Ramos (cell line): ENCODE measurements at regions not wholly inside any gene's neighbourhood (a gene's known extent, or its start where the extent isn't known, plus 50 kb on each side); places are given as distances from the start of the nearest gene placed in this dataset.

ENCODE experiments used
- in situ Hi-C: fragments of 300-500 bp; cut with MboI; formaldehyde crosslinking; loops from one replicate; pipeline ENCODE4 v1.14.3; 2022; ENCODE audit warnings: low sequenced_read_pairs; ENCODE audit not compliant: unreplicated experiment

DNA sequence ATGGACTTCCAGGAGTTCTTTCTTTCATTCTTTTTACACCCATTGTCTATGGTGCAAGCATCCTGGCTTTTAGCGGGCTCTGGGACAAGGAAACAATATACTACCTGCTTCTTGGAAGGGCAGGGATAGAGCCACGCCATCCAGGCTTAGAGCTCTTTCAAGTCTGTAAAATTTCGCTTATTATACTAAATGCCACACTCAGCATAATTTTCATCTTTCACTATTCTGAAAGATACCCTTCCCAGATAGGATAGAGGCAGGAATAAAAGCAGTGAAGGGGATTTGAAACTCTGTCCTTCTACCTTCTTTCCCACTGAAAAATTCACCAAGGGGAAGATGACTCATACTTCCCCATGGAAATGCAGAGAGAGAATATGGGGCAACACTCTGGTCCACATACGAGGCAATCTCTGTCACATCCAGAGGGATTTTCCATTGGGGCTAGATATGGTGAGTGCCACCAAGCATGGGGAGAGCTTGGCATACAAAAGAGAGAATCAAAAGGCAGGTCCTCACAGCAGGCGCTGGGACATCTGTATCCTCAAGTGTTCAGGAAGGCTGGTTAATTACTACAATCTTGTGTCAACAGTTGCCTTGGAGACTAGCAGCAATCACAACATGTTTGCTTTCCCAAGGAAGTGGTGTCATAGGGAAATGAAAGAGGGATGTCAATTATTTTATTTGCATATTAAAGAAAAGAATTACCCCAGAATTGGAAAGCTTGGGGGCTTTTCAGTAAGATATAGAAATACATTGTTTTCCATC, 127.6 kb downstream of the TDRD15 start:
- in situ Hi-C loops = no loop called here

DNA sequence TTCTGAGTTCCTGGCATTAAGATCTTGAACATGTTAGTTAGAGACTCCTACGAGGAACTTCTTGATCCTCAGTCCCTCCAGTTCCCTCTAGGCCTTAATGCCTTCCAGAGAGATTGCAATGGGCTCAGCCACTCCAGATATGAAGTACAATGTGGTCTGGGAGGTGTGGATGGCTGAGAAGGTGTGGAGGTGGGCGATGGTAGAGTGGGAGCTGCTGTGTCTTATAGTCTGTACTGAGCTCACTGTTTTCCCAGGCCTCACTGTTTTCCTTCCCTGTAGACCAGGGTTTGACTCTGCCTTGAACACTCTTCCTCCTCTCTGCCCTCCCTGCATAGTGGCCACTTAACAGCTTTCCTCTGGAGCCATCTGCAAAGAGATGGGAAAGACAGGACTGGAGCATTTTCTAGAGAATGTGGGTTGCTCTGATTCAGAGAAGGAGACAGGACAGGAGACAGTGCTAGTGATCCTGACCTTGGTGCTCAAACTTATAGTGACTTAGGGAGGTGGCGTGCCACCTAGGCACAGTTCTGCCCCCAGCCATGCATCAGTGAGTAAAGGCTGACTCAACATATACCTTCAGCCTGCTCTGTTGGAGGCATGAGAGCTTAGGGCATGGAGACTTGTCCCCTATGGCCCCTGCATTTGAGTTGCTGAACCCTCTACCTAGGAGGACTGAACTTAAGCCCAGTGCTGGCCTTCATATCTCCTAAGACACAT, 129.7 kb downstream of the TDRD15 start:
- in situ Hi-C loops = no loop called here

DNA sequence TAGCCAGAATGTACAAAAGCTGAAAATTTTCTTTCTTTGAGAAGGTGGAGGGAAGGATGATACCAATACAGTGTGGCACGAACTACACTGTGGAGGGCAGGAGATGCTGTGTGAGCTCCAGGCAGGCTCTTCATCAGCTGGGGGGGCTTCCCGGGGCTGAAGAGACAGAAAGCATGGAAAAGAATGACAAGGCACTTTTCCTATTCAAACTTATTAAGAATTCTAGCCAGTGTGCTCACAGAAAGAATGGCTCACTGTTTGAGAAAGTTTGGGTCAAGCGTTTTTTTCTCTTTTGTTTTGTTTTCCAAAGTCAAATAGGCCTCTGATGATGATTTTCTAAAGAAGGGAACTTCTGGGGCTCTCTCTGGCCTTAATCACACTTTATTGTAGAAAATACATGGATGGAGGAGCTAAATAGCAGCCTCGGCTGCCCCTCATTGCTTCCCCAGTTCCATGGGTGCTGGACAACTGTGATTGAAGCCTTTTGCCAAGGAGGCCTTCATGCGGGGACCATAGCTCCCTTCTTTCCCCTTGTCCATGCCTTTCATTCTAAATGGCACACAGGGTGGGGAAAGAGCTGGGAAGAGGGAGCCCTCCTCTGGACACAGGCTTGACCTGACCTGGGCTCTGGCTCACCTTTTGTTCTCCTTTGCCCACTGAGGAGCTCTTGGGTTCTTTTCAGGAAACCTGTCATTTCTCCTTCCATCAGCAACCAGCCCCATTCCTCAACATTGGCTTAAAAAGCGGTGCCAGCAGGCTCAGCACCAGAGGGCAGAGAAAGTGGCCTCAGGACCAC, 130.6 kb downstream of the TDRD15 start:
- in situ Hi-C loops = no loop called here

DNA sequence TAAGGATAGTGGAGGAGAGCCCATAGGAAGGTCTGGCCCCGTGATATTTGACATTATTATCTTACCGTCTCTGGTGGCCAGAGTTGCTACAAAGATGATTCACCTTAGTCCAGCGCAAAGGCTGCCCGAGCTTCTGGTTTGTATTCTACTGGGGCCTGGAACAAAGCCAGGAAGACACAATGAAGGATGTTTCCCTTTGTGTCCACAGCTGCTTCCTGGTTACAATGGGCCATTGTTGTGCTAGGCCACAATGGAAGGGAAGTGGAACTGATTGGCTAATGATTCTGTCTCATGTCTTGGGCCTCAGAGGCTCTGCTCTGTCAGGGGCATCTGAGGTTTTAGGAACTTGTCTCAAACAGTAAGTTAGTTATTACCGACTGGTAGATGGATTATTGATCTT, 132.2 kb downstream of the TDRD15 start:
- in situ Hi-C loops = no loop called here

DNA sequence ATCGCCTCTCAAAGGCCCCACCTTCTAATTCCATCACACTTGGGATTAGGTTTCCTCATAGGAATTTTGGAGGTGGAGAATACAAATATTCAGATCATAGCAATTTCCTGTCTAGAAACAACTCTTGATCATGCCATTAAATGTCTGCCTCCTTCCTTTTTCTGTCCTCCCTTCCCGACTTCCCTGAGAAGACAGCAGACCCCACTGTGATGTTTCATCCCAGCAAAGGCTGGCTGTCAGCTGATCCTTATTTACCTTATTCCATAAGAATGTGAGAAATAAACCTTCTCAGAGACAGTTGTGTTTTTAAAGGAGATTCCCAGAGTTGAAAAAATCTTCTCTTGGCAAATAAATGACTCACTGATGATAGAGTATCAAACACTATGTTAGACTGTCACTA, 133.9 kb downstream of the TDRD15 start:
- in situ Hi-C loops = no loop called here

DNA sequence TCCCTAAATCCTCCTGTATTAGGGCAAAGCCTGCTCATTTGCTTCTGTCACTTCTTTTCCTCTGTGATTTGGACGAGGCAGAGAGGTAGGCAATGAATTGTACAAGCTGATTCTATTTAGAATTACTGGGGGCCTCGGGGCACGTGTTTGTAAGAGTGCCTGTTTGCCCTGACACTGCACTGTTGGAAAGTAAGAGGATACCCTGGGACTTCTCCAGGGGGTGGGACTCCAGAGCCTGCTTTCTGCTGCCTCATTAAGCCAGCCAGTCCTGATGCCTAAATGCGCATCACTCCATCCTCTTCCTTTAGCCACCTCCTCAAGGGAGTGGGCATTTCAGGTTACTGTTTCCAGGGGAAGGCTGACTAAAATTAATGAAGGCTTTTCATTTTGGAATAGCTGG, 134.3 kb downstream of the TDRD15 start:
- in situ Hi-C loops = no loop called here

DNA sequence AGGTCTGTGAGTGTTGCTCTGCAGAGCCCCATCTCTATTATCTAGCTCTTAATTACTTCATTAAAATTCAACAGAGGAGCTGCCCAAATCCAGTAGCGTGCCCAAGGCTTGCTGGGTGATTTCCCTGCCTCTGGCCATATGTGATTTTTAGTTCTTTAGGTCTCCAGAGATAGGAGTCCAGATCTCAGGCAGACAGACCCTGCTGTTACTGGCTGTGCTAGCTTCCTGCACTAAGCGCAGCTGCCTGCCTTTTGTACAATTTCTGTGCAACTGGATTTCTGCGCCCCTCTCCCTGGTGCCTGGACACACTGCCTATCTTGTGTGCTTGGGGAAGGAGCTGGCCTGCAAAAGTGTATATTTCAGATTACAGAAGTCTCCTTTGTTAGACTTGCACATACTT, 136.5 kb downstream of the TDRD15 start:
- in situ Hi-C loops = no loop called here

DNA sequence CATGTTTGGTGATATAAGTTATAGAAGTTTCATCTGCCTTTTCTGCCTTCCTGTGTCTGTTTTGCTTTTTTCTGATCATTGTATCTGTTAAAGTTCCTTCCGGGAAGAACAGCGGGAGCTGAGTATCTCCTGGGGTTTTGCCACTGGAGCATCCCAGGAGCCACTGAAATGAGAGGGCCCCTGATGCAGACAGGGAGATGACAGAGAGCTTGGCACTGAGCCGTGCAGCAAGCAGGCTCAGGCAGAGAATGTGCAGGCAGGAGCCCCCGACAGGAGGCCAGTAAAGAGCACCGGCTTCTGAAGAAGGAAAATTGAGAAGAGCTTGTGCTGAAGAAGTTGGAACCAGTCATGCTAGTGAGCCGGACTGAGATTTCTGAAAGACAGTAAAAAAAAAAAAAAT, 137.8 kb downstream of the TDRD15 start:
- in situ Hi-C loops = no loop called here

DNA sequence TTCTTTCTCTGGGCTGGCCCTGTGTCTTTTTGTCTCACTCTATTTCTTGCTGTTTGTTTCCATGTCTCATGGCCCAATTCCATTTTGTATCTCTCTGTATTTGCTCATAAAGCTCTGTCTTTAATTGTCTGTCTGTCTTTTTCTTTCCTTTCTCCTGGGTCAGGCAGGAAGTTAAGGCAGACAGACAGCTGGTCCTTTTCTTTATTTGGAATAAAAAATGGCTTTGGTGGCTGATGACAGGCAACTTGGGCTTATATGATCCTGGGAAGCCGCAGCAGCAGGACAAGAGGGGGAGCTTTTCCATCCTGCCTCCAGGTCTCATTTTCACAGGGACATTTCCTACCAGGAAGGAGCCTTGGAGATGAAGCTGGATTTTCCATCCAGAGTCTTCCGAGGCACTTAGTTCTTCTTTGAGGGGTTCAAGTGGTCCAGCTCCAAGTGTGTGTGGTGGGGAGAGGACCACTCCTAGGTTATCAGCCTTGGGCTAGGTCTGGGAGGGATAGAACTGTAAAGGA, 138.7 kb downstream of the TDRD15 start:
- in situ Hi-C loops = no loop called here

DNA sequence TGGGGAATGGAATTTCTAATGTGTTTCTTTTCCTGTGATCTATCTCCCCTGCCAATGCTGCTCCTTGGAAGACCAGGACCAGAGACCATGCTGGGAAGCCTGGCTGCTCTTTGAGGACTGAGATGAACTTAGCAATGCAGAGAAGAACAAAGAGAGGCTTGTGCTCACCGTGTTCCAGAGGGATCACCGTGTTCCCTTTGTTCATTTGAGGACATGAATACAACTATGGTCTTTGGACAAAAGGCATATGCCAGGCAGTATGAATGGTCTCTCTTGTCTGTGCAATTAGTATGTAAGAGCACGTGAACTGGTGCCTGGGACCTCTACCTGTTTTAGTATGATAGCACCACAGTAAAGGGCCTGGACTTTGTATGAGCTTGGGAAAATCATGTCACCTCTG, 139.9 kb downstream of the TDRD15 start:
- in situ Hi-C loops = no loop called here

DNA sequence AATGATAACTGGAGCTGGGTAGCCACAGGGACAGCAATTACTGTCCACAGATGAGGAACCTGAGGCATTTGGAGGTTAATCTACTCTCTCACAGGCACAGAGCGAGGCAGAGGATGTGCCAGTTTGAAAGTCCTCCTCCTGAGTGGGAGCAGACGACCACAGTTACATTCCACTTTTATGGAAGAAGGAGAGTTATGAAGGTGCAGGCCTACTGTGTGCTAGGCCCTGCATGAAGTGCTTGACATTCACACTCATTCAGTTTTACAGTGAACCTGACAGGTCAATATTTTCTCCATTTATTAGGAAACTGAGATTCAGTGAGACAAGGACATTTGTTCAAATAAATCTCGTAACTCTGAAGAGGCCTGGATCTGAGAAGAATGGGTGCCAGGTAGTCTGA, 142.0 kb downstream of the TDRD15 start:
- in situ Hi-C loops = no loop called here

DNA sequence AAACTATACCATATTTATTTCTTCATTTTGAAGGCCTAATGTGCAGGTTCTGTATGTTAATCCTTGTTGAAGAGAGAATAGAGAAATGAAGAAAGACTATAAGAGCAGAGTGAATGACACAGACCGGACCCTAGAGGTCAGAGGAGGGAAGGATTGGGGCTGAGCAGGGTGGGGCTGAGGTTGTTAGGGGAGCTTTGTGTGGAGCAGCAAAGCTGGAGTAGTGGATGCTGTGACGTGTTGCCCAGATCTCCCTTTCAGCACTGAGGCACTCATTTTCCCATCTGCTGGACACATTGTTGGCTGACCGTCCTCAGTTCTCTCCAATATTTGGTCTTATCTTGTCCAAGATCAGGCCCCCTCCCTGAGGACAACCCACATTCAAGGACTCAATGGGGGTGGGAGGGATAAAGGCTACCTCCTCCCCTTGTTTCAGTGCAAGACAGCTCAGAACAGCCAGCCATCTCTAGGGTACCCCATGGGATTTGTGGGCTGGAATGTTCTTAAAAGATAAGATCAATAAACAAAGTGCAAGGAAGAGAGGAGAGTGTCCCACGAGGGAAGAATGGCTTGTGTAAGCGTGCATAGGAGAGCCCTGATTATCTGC, 143.6 kb downstream of the TDRD15 start:
- in situ Hi-C loops = no loop called here

DNA sequence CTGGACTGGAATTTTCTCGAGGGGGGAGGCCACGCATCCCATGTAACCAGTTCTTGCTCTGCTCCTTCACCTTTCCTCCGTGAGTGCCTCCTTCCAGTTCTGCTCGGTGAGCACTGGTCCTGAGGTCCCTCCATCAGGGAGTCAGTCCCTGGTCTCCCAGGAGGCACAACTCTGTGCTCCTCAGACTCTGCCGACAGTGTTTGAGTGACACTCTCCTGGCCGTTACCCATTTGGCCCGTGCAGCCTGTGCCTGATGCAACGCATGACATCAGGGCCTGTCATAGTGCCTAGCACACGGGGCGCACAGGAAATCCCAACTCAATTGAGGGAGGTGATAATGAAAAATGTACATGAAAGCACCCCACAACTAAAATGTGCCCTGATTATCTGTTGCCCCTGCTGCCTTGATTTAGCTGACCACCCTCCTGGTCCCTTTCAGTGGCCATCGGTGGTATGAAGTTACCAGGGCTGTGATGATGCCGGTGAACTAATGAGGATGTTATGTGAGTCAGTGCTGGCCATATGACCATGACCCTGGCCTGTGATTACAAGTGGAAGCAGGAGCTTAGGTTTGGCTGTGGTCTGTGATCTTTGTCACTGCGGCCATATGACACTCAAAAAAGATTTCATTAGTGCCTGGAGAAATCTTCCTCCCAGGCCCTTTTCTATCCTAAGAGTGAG, 144.6 kb downstream of the TDRD15 start:
- in situ Hi-C loops = no loop called here

DNA sequence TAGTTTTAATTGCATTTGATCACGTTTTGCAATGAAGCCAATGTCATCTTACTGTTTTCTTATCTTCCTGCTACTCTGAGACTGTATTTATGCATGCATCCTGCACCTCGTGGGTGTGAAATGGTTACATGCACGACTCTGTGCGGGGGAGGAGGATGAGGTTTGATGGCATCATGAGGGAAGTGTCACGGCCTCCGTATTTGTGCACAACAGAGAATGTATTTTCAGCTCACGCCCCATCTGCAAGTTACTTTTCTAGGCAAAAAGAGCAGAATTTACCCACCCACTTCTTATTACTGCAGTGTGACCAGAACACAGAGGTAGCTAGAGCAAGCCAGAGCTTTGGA, 145.1 kb downstream of the TDRD15 start:
- in situ Hi-C loops = no loop called here

DNA sequence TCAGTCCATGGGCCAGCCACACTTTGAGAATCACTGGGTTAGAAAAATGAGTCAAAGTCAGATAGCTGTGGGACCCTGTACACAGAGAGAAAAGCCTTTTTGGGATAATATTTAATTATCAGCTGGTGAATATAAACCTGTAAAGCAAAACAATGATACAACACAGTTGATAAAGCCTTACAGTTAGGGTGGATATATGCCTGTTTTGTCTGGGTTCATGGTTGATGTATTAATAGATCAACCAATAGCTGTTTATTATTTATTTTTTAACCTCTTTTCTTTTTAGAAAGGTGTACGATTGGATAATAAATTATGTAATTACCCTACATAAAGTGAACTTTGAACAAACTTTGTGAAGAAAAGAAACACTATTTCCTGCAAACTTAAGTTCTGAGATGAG, 145.6 kb downstream of the TDRD15 start:
- in situ Hi-C loops = no loop called here

DNA sequence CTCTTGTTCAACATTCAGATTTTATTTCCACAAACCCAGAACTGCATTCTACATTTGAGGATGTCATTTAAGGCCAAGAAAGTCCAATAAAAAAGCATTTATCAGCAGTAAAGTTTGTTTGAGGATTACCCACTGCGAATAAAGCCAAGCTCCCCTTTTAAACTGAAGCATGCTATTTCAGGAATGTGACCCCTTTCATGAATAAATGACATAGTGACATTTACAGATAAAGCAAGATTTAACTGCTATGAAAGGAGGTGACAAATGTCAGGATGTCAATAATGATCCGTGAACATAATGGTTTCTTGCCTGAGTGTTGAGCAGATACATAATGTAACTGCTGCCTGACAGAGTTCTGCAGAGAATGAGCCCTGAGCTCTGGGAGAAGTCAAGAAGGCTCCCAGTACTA, 146.3 kb downstream of the TDRD15 start:
- in situ Hi-C loops = no loop called here

DNA sequence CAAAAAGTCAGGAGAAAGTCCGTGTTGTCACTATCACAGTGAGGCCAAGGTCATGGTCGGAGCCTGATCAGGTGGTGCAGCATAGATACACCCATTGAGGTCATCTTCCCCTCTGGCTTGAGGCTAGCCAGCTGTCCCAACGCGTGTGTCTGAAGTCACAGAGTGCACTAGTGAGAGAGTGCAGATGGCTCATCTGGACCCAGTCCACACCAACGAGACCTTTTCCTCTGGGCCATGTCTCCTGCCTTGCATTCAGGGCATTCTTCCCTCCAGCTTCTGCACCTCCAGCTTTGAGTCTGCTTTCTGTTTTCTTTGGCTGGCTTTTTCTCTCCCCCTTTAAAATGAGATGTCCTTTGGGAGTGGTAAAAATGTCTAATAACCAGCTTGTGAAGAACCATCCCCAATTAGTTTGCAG, 146.9 kb downstream of the TDRD15 start:
- in situ Hi-C loops = no loop called here

DNA sequence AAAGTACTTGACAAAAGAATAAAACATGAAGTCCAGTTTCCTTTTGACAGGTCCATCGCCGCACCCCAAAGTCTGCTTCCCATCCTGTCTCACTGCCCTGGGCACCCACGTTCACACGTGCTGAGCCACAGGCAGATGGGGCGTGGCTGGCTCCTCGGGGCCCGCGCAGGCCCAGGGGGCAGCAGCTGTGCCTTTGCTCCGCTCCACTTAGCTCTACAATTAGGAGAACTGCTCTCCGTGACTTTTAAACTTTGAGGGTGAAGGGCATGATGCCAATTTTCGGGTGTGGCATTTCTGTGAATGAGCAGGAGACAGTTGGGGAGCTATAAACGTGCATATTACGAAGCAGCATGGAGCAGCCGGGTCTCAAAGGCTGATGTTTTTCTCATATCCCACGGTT, 152.4 kb downstream of the TDRD15 start:
- in situ Hi-C loops = no loop called here

DNA sequence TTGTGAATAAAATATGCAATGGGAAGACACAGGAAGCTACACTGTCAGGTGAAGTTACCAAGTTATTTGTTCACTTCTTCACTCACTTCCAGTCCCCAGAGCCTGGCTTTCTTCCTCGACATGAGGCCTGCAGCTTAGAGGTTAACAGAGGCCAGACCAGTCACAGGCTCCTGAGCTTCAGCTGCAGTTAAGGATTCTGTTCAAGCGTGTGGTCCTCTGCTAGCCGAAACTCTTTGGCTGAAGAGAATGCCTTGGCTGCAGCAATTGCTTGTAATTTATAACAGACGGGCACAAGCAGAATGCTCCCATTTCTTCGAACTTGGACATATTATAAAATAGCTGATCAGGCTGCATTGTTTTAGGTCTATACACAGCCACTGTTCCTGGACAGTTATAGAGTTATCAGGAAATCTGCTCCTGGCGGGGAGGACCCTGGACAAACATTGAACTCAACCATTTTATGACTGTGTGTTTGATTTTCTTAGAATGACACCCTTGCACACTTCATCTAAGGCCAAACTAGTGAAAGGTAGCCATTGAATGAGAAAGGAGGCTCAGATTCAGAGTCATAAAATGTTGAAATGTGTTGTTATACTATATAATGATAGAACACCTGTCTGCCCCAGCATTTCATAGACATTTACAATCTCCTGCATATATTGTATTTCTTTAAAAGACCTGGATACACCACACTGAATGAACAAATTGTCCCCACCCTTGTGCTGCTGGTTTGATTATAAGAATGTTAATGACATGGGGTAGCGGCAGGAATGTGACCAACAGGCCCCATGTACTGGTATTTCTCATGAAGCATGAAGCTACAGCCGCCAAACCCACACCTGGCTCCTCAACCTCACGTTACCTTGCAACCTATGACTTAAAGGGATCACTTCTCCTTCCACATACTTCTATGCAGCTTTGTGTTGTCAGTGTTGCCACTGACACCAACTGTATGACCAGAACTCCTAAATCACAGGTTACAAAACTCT, 153.6 kb downstream of the TDRD15 start:
- in situ Hi-C loops = no loop called here
